Mesenteric fat pad (tissue), 1 donor: ENCODE measurements at regions not wholly inside any gene's neighbourhood (a gene's known extent, or its start where the extent isn't known, plus 50 kb on each side); places are given as distances from the start of the nearest gene placed in this dataset.

Source experiments
- DNase-seq: peaks from one replicate; pipeline ENCODE4 v3.0.0-alpha.2; 2020; ENCODE audit warnings: low spot score
- donor health status: DM: yes; HTN: yes; CAD: no.

DNA sequence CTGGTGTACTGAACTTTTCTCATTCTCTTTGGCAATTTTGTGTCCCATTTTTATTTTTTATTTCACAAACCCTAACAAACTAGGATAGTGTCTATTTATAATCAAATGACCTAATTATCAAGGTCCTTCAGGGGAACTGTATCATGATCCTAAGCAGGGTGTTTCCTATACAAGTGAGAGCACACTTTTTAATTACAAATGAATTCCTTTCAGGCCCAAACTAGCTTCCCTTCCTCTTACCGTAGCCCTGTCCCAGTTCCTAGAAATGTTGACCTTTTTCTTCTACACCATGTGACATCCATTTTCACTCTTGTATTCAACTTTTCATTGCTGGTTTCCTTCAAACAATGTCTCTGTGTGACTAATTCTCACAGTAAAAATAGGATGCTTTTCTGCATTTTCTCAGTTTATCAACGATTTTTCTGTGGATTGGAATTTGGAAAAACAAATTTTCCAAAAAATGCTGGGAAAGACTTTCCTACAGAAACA lies 411.4 kb downstream of the CCDC91 start:
- no peak for DNase-seq

DNA sequence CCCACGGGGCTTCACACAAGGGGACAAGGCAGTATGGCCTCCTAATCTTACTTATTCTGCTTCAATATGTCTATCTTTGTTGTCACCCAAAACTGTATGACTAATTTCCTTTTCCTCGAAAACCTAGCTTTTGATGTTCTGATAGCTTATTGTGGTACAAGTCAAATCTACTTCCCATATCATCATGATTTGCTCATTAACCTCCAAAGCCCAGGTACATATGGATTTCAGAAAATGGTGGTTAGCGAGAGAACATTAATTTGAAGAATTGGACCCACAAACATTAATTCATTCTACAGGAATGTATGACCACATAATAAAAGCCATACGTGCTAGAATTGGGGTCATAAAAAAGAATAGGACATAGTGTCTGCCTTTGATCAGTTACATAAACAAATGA lies 412.5 kb downstream of the CCDC91 start:
- DNase-seq = no peak

DNA sequence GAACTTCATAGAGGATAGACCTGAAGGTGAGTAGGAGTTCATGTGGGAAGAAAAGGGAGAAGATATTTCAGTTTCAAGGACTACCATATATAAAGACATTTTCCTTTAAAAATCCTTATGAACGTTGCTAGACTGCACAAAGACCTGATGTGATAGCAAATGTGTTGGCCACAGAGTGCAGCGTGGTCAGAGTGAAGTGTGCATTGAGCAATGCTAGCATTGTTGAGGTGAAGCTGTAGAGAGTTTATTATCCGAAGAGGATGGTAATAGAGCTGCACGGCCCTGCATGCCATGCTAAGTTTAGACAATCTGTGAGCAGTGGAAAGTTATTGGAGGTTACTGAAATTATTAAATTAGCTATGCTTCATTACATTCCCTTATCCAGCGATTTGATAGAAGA lies 413.0 kb downstream of the CCDC91 start:
- DNase-seq = no peak

DNA sequence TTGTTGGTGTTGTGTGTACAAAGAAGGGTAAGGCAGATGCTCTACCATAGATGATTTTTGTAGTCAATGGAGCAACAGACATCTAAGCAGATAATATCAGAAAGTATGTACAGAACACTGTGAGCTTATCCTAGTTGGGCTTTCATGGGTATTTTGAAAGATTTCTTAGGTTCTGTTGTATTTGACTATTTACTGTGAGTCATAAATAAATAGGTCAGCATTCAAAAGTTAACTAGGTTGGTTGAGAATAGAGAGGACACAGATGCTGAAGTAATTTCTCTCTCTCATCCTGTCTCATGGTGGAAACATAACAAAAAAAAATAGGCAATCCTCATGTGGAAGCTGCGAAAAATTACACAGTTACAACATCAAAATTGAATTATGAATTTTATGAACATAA lies 413.5 kb downstream of the CCDC91 start:
- DNase-seq = no peak

DNA sequence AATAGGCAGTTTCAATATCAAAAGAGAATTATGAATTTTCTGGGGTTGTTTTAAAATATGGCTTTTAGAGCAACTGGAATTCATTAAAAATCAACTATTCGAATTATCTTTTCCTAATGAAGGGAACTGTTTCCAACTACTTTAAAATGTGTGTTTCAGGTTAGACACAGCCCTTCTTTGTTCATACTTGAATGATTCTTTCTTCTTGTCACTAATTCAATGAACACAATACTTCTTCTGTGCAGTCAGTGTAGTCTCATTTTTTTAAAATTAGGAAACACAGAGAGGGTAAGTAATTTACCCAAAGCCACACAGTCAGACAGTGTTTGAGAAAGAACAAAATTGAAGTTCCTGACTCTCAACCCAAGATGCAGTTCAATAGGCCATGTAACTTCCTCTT lies 414.0 kb downstream of the CCDC91 start:
- DNase-seq = no peak

DNA sequence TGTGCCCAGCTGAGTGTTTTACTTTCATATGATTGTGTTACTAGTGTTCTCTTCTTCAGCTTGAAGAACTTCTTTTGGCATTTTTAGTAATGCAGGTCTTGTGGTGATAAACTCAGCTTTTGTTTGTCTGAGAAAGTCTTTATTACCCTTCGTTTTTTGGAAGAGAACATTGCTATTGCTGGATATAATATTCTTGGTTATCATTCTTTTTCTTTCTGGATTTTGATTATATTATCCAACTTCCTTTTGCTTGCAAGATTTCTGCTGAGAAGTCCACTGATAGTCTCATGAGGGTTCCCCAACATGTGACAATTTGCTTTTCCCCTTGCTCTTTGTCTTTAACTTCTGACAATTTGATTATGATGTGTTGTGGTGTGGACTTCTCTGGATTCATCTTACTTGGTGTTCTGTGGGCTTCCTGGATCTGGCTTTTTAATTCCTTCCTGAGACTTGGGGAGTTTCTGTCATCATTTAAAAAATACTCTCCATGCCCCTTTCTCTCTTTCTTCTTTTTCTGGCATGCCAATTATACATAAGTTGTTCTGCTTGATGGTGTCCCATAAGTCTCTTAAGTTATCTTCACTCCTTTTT lies 416.8 kb downstream of the CCDC91 start:
- no peak for DNase-seq

DNA sequence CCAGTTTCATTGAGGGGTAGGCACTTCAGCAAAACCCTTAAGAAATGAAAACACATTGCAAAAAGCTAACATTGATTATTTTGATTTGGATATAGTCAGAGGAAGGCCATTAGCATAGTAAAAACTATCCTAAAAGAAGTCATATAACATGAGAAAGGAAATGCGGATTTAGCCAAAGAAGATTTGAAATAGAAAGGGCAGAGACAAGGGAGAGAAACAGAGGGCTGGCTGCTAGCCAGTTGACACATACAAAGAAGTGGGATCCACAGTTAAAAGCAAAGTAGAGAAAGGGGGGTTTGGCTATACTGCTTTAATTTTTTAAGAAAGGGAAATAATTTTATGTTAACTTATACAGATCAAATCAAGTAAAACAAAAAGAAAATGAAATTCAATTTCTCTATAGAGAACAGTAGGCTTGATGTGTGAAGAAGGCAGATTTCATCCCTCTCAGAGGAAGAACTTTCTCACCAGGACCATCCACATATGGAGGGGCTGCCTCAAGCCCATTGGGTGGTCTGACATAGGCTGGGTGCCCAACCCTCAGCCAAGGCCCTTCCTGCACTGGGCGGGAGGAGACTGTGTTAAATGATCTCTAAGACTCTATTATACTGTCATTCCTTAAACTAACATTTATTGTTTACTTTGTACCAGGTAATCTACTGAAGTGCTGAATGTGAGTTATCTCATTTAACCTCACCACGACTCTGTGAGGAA lies 420.3 kb downstream of the CCDC91 start:
- DNase-seq = no peak

DNA sequence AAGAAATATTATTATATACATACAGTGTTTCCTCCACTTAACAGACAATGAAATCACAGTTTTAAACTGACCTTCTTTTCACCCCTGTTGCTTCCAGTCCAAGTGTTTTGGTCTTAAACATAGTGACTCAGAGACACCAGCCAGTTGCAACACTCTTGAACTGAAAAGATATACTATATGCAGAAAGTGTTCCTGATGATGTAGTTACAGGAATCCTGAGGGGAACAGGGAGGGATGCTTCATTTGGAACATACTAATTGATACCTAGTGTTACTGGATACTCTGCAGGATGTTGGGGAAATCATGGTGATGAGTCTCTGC lies 420.8 kb downstream of the CCDC91 start:
- DNase-seq = no peak

DNA sequence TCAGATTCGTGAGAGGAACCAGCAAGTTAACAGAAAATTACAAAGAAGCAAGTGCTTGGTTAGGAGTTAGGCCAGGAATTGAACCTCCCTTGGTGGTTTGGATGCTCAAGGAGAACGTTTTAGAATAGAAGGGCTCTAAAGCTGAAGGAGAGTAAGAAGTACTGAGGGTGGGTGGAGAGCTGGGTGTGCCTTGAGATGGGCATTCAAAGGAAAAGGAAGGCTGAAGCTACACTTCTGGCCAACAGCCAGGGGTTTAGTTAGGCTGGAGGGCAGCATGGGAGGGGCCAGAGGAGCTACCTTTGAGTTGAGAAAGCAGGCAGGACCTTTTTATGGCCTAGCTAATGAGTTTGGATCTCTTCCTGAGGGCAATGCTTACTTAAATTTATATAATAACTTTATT lies 421.2 kb downstream of the CCDC91 start:
- no peak for DNase-seq

DNA sequence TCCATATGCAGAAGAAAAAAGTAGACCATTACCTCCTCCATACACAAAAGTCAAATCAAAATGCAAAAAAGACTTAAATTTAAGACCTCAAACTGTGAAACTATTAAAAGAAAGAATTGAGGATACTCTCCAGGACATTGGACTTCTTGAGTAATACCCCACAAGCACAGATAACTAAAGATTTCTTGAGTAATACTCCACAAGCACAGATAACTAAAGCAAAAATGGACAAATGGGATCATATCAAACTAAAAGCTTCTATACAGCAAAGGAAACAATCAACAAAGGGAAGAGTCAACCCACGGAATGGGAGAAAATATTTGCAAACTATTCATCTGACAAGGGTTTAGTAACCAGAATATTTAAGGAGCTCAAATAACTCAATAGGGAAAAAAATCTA lies 427.9 kb downstream of the CCDC91 start:
- DNase-seq = no peak

DNA sequence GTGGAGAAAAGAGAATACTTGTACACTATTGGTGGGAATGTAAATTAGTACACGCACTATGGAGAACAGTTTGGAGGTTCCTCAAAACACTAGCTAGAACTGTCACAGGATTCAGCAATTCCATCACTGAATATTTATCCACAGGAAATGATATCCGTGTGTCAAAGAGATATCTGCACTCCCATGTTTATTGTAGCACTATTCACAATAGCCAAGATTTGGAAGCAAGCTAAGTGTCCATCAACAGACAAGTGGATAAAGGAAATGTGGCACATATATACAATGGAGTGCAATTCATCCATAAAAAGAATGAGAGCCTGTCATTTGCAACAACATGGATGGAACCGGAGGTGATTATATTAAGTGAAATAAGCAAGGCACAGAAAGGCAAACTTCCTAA lies 428.5 kb downstream of the CCDC91 start:
- no peak for DNase-seq

DNA sequence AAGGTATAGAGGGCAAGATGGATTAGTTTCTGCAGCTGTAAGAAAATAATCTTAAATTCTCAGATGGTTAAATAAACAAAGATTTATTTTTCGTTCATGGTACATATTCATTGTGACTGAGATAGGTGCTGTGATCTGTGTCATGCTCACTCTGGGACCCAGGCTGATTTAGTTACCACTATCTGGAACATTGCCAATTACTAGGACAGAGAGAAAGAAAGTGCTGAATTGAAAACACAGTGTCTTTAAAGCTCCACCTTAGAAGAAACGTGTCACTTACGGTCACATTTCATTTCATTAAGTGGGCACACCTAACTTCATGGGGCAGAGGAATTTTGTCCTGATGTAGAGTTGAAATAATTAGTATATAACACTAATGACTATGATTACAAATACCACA lies 430.0 kb downstream of the CCDC91 start:
- no peak for DNase-seq

DNA sequence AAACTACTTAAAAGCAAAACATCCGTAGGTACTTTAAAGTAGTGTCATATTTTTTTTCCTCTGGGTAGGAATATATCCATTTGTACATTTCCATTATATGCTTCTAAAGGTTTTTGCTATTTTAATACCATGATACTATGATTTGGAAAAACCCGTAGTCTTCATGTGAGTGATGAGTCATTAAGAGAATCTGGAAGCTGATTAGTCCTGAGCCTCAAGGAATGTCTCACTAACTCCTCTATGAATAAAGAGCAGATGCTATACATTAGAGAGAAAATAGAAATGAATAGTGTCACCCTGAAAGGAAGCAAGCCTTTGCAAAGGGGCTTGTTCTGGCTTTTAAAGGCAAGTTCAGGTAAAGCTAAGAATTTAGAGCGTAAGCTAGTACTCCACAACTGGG lies 432.1 kb downstream of the CCDC91 start:
- no peak for DNase-seq

DNA sequence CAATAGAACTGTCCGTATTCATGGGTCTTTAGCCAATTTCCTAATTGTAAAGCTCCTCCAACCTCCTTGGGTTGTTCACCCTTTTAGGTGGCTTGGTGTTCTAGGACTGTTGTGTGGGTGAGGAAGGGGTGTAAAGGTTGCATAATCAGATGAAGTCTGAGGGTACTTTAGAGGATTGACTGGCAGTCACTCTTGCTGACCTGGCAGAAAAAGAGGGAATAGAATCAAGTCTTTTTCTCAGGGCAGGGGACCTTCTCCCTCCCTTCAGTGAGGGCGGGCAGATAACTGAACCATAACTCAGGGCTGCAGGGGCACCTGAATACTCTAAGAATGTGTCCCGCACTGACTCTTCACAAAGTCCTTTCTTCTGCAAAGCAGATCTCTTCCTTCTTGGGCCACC lies 436.2 kb downstream of the CCDC91 start:
- DNase-seq = no peak

DNA sequence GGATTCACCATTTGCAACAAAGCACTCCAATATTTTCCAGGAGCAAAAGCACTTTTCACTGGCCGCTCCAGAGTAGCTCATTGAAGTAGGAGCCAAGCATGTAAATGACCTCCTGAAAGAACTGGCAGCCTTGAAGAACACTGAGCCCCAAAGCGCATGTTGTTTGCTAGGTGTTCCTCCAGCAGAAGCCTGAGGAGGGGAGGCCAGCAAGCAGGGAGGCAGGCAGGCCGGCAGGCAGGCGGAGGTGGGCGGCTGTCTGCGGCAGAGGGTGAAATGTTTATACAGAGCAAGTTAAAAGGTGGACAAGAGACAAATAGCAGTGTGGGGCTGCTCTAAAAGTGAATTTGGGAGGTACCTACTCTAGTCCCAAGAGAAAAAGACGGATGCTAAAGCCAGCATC lies 439.4 kb downstream of the CCDC91 start:
- DNase-seq = no peak

DNA sequence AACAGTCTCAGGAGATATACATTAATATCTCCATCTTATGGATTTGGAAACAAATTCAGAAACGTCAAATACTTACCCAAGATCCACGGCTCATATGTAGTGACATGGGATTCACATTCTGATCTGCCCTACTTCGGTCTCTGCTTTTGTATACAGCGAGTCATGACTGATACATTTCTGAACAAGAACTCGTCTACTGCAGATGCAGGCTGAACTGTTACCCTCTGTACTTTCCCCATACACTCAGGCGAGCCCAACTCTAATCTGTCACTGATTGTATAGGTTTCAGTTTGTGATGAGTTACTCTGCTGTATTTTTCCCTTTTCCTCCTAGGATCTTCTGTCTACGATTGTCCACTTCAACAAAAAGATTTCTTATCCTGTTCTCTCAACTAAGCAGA lies 441.6 kb downstream of the CCDC91 start:
- DNase-seq = no peak

DNA sequence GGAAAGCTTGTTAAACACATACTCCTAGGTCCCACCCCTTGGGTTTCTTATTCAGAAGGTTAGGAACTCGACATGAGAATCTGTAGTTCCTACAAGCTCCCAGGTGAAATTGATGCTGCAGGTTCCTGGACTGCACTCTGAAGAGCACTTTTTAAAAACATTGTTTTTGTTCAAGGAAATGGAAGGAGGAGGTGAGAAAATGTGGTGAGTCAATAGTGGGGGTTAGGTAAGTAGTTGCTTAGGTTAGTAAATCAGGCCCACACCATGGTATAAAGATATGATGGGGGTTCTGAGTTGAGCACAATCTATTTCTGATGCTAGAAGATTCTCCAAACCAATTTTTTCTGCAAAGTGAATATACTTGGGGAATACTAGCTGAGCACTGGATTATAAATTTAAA lies 450.3 kb downstream of the CCDC91 start:
- no peak for DNase-seq

DNA sequence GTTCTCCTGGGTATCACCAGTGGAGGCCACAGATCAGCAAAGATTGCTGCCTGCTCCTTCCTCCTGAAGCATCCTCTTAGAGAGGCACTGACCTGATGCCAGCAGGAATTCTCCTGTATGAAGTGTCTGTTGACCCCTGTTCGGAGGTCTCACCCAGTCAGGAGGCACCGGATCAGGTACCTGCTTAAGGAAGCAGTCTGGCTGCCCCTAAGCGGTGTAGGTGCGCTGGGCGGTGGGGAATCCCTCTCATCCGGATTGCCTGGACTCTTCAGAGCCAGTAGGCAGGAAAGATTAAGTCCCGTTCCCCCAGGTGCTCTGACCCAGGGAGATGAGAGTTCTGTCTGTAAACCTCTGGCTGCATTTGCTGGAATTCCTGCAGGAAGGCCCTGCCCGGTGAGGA lies 455.2 kb downstream of the CCDC91 start:
- peak; percentile 86 for DNase-seq

DNA sequence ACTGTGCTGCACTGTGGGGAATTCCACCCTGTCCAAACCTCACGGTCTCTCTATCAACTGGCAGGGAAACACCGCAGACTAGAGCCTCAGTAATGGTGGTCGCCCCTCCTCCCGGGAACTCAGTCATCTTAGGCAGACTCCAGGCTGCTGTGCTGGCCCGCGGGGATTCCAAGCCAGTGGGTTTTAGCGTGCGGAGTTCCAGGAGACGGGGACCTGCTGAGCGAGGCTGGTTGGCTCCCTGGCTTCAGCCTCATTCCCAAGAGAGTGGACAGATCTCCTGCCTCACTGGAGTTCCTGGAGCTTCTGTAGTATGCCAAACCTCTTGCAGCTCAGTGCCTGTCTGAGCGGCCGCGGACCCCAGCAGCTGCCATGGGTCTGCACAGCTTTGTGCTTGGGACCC lies 455.6 kb downstream of the CCDC91 start:
- DNase-seq = no peak

DNA sequence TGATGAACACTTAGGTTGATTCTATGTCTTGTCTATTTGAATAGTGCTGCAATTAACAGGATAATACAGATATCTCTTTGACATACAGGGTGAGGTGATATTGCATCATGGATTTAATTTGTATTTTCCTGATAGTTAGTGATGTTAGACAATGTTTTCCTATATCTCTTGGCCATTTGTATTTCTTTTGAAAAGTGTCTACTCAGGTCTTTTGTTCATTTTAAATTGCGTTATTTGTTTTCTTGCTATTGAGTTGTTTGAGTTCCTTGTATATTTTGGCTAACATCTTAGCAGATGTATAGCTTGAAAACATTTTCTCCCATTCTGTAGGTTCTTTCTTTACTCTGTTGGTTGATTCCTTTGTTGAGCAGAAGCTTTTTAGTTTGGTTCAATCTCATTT lies 460.6 kb downstream of the CCDC91 start:
- DNase-seq = no peak

DNA sequence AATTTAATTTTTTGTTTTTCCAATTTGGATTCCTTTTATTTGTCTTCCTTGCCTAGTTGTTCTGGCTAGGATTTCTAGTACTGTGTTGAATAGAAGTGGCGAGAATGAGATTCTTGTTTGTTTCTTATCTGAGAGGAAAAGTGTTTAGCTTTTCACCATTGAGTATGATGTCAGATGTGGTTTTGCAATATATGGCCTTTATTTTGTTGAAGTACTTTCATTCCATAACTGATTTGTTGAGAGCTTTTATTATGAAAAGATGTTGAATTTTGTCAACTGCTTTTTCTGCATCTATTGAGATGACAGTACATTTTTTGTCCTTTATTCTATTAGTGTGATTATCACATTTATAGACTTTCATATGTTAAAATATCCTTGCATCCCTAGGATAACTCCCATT lies 462.0 kb downstream of the CCDC91 start:
- DNase-seq = no peak

DNA sequence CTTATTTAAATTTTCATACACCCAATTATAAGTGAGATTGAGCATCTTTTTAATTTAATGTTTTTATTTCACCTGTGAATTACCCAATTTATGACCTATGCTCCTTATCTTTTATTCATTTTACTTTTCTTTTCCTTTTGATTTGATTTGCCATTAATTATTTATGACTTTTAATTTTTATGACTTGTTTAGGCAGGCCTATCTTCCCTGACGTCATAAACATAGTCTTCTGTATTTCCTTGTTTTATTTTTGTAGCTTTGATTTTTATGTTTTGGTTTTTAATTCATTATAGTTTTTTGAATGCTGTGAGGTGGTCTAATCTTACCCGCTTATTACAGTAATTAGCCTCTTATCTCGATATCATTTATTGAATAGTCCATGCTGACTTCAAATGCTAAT lies 467.1 kb upstream of the FAR2 start:
- no peak for DNase-seq

DNA sequence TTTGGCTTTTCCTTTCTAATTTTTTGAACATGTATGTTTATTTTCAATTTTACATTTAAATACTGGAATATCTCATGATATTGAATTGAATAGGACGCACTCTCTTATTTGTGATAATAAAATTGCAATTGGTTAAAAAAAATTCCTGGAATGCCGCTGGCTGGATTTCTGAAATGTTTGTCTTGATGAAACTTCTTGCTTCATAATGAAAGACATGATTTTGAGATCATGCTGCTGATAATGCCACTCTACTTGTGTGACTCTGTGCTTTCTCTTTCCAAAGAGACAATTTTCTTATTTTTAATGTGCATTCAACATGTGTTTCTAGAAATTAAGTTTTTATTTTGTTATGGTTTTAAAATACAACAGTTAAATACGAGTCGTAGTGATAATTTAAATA lies 465.7 kb upstream of the FAR2 start:
- DNase-seq = no peak
